Neural progenitor cell (in vitro differentiated cells): ENCODE measurements at regions not wholly inside any gene's neighbourhood (a gene's known extent, or its start where the extent isn't known, plus 50 kb on each side); places are given as distances from the start of the nearest gene placed in this dataset.

Experiments
- DNase-seq: peaks from one replicate; pipeline ENCODE4 v3.0.0-alpha.2; 2016; ENCODE audit warnings: low spot score
- H2AFZ ChIP-seq: fragments of 200-600 bp; sonication (generic); replicated peaks from 2 replicates; pipeline ENCODE4 v1.6.1; 2016; ENCODE audit warnings: antibody characterized with exemption
- H3F3A ChIP-seq: fragments of 200-600 bp; sonication (generic); 2 replicates; pipeline ENCODE4 v1.6.1; 2016; ENCODE audit warnings: antibody characterized with exemption, low read depth
- H3K27ac ChIP-seq: fragments of 200-600 bp; sonication (generic); 2 replicates; pipeline ENCODE4 v1.5.1; 2016; ENCODE audit warnings: mild to moderate bottlenecking
- H3K27me3 ChIP-seq: fragments of 200-600 bp; sonication (generic); 2 replicates; pipeline ENCODE4 v1.6.1; 2016; ENCODE audit warnings: mild to moderate bottlenecking, moderate library complexity
- H3K36me3 ChIP-seq: fragments of 200-600 bp; sonication (generic); 2 replicates; pipeline ENCODE4 v1.5.1; 2016
- H3K4me1 ChIP-seq: fragments of 200-600 bp; sonication (generic); 2 replicates; pipeline ENCODE4 v1.6.1; 2016; ENCODE audit warnings: mixed run types
- H3K4me2 ChIP-seq: fragments of 200-600 bp; sonication (generic); 2 replicates; pipeline ENCODE4 v1.6.1; 2016
- H3K4me3 ChIP-seq: fragments of 200-600 bp; sonication (generic); 2 replicates; pipeline ENCODE4 v1.5.1; 2016
- H3K79me2 ChIP-seq: fragments of 200-600 bp; sonication (generic); 2 replicates; pipeline ENCODE4 v1.6.1; 2016; ENCODE audit warnings: low read depth
- H3K9ac ChIP-seq: fragments of 200-600 bp; sonication (generic); 2 replicates; pipeline ENCODE4 v1.6.1; 2016
- H3K9me3 ChIP-seq: fragments of 200-600 bp; sonication (generic); 2 replicates; pipeline ENCODE4 v1.5.1; 2016; ENCODE audit warnings: low read depth
- H4K20me1 ChIP-seq: fragments of 200-600 bp; sonication (generic); 2 replicates; pipeline ENCODE4 v1.6.1; 2016; ENCODE audit warnings: low read depth
- H3K27ac Mint-ChIP-seq: 3 replicates; pipeline ENCODE4 v1.8.0; 2021; ENCODE audit warnings: mixed read lengths
- H3K27me3 Mint-ChIP-seq: 2 replicates; pipeline ENCODE4 v1.8.0; 2022; ENCODE audit warnings: low read depth, mild to moderate bottlenecking, inconsistent platforms, moderate library complexity, mixed read lengths; ENCODE audit not compliant: insufficient read depth
- H3K36me3 Mint-ChIP-seq: 3 replicates; pipeline ENCODE4 v1.8.0; 2021; ENCODE audit warnings: mixed read lengths
- H3K4me1 Mint-ChIP-seq: 3 replicates; pipeline ENCODE4 v1.8.0; 2021; ENCODE audit warnings: mixed read lengths
- H3K4me3 Mint-ChIP-seq: 3 replicates; pipeline ENCODE4 v1.8.0; 2021; ENCODE audit warnings: mild to moderate bottlenecking, moderate library complexity, mixed read lengths
- H3K9me3 Mint-ChIP-seq: 3 replicates; pipeline ENCODE4 v1.8.0; 2020; ENCODE audit warnings: mixed read lengths
- EZH2 ChIP-seq: fragments of 200-600 bp; sonication (generic); IDR thresholded peaks from 2 replicates; pipeline ENCODE4 v1.6.1; 2017; ENCODE audit warnings: antibody characterized with exemption, mild to moderate bottlenecking, moderate library complexity
- EZH2phosphoT487 ChIP-seq: fragments of 200-600 bp; sonication (generic); IDR thresholded peaks from 2 replicates; pipeline ENCODE4 v1.6.1; 2017; ENCODE audit warnings: antibody characterized with exemption
- TF ChIP-seq, protein P1 (sequence below): fragments of 200-600 bp; sonication (generic); IDR thresholded peaks from 2 replicates; pipeline ENCODE4 v1.5.1; 2017; ENCODE audit warnings: antibody characterized with exemption, mild to moderate bottlenecking

DNA sequence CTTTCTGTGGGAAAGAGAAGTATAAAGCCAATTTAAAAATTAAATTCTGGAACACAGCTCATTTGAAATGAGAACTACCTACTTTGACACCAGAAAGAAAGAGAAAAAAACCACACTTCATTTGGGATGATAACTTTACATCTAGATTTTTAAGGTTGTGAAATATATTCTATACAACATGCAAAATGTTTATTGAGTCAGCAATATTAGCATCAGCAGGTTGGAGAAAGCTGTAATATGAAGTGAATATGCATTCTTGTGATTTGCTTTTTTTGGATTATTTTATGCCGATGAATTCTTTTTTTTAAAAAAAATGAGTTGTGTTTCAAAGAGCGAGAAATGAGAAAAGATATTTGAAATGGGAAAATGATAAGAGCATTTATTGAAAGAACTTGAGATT, 307.0 kb upstream of the DPPA4 start:
- H3K9me3 Mint-ChIP-seq, result no peaks in the 10 kb centered on the region
- Histone ChIP-seq H4K20me1 (no peaks in the 10 kb centered on the region), H3K4me3 (no peak overlapping the region), H3K79me2 (no peaks in the 10 kb centered on the region), H3K36me3 (no peaks in the 10 kb centered on the region), H3K9ac (no peak overlapping the region), H3K4me1 (no peaks in the 10 kb centered on the region), H3K27ac (no peak overlapping the region), H3F3A (no peaks in the 10 kb centered on the region), H3K9me3 (no peaks in the 10 kb centered on the region), H2AFZ (no peak overlapping the region), H3K27me3 (no peaks in the 10 kb centered on the region), H3K4me2 (no peak overlapping the region)
- DNase-seq, result no peak
- H3K27ac Mint-ChIP-seq, result no peak overlapping the region
- no peaks in the 10 kb centered on the region for H3K36me3 Mint-ChIP-seq
- H3K4me3 Mint-ChIP-seq, result no peak overlapping the region
- no peaks in the 10 kb centered on the region for H3K4me1 Mint-ChIP-seq
- H3K27me3 Mint-ChIP-seq, result peaks cover 5% of the 10 kb centered on the region
- TF ChIP-seq EZH2phosphoT487 (no peak), EZH2 (no peak)
- TF ChIP-seq, protein P1, sequence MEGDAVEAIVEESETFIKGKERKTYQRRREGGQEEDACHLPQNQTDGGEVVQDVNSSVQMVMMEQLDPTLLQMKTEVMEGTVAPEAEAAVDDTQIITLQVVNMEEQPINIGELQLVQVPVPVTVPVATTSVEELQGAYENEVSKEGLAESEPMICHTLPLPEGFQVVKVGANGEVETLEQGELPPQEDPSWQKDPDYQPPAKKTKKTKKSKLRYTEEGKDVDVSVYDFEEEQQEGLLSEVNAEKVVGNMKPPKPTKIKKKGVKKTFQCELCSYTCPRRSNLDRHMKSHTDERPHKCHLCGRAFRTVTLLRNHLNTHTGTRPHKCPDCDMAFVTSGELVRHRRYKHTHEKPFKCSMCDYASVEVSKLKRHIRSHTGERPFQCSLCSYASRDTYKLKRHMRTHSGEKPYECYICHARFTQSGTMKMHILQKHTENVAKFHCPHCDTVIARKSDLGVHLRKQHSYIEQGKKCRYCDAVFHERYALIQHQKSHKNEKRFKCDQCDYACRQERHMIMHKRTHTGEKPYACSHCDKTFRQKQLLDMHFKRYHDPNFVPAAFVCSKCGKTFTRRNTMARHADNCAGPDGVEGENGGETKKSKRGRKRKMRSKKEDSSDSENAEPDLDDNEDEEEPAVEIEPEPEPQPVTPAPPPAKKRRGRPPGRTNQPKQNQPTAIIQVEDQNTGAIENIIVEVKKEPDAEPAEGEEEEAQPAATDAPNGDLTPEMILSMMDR, result no peak

DNA sequence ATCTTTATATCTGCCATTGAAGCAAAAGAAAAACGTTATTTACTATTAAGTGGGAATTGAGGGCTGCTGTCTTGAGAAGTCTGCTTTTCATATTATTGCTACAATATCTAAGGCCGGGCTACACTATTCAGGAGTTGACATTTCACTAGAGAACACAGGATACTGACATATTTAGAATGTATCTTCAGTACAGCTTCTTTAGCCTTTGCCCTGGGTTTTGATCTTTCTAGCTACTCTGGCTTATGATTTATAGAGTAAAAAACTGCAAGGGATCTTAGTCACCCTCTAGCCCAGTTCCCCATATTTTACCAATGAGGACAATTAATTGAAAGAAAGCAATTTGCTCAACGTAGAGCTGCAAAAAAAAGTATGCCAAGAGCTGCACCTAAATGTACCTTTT, 307.4 kb upstream of the DPPA4 start:
- Histone ChIP-seq H4K20me1 (no peaks in the 10 kb centered on the region), H3K79me2 (no peaks in the 10 kb centered on the region), H3K9me3 (no peaks in the 10 kb centered on the region), H3K36me3 (no peaks in the 10 kb centered on the region), H3K9ac (no peak overlapping the region), H3K4me1 (no peaks in the 10 kb centered on the region), H2AFZ (no peak overlapping the region), H3F3A (no peaks in the 10 kb centered on the region), H3K27ac (no peak overlapping the region), H3K4me3 (no peak overlapping the region), H3K4me2 (no peak overlapping the region), H3K27me3 (no peaks in the 10 kb centered on the region)
- Mint-ChIP-seq H3K9me3 (peaks cover under 1% of the 10 kb centered on the region), H3K27ac (no peak overlapping the region), H3K27me3 (peaks cover 5% of the 10 kb centered on the region), H3K36me3 (no peaks in the 10 kb centered on the region), H3K4me3 (no peak overlapping the region), H3K4me1 (no peaks in the 10 kb centered on the region)
- no peak for DNase-seq
- TF ChIP-seq, protein P1, result no peak
- no peak for TF ChIP-seq EZH2phosphoT487
- TF ChIP-seq EZH2, result no peak

DNA sequence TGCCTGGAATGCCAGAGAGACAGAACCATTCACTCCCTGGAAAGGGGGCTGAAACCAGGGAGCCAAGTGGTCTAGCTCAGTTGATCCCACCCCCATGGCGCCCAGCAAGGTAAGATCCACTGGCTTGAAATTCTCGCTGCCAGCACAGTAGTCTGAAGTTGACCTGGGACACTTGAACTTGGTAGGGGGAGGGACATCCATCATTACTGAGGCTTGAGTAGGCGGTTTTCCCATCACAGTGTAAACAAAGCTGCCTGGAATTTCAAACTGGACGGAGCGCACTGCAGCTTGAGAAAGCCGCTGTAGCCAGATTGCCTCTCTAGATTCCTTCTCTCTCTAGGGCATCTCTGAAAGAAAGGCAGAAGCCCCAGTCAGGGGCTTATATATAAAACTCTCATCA, 310.7 kb upstream of the DPPA4 start:
- H3K4me1 Mint-ChIP-seq, result no peaks in the 10 kb centered on the region
- TF ChIP-seq EZH2phosphoT487 (no peak), EZH2 (no peak)
- TF ChIP-seq, protein P1, result no peak

More for the DNA sequence above, 310.7 kb upstream of the DPPA4 start:
- peaks cover 19% of the 10 kb centered on the region for H3K9me3 Mint-ChIP-seq
- peaks cover 5% of the 10 kb centered on the region for H3K27me3 Mint-ChIP-seq
- no peaks in the 10 kb centered on the region for H3K4me1 ChIP-seq
- H3K9me3 ChIP-seq, result no peaks in the 10 kb centered on the region
- H3F3A ChIP-seq, result no peaks in the 10 kb centered on the region
- H2AFZ ChIP-seq, result no peak overlapping the region
- no peaks in the 10 kb centered on the region for H4K20me1 ChIP-seq
- H3K27ac ChIP-seq, result no peak overlapping the region
- H3K79me2 ChIP-seq, result no peaks in the 10 kb centered on the region
- H3K36me3 ChIP-seq, result no peaks in the 10 kb centered on the region
- no peak overlapping the region for H3K9ac ChIP-seq
- no peak overlapping the region for H3K4me3 ChIP-seq
- no peaks in the 10 kb centered on the region for H3K36me3 Mint-ChIP-seq
- H3K4me2 ChIP-seq, result no peak overlapping the region
- no peak overlapping the region for H3K27ac Mint-ChIP-seq
- no peak for DNase-seq
- no peaks in the 10 kb centered on the region for H3K27me3 ChIP-seq
- H3K4me3 Mint-ChIP-seq, result no peak overlapping the region
